ENCODE measurements at regions not wholly inside any gene's neighbourhood (a gene's known extent, or its start where the extent isn't known, plus 50 kb on each side); places are given as distances from the start of the nearest gene placed in this dataset.

GRCh38 chr3:152714507-152714906 is 120.4 kb upstream of the P2RY1 start:
- TF ChIP-seq REST (IDR thresholded peaks at IDR 0.05; ENCODE audit: insufficient replicate concordance, low read depth), result no peak
- TF ChIP-seq GABPA (IDR thresholded peaks at IDR 0.05; ENCODE audit: low read depth), result no peak
- TF ChIP-seq CTCF (IDR thresholded peaks at IDR 0.05; ENCODE audit: insufficient read depth, low read length), result no peak
- no peak for TF ChIP-seq POLR2AphosphoS5 (IDR thresholded peaks at IDR 0.05; ENCODE audit: low read depth)
- TF ChIP-seq SPI1 (IDR thresholded peaks at IDR 0.05; ENCODE audit: borderline replicate concordance, low read depth), result no peak
- H3K4me3 ChIP-seq (replicated peaks; ENCODE audit: insufficient read depth, low read length), result no peak overlapping the region
- no peaks in the 10 kb centered on the region for H3K27me3 ChIP-seq (ENCODE audit: insufficient read depth, poor library complexity, severe bottlenecking)
- DNase-seq (ENCODE audit: low read depth in 1 of 2, low spot score in 1 of 2), result no peak
- no peak overlapping the region for H3K27ac ChIP-seq (replicated peaks)

- no peak for DNase-seq (ENCODE audit: low read depth in 1 of 2, low spot score in 1 of 2)
- no peak overlapping the region for H3K4me3 ChIP-seq (replicated peaks; ENCODE audit: insufficient read depth, low read length)
- TF ChIP-seq CTCF (IDR thresholded peaks at IDR 0.05; ENCODE audit: insufficient read depth, low read length) (no peak), GABPA (IDR thresholded peaks at IDR 0.05; ENCODE audit: low read depth) (no peak), SPI1 (IDR thresholded peaks at IDR 0.05; ENCODE audit: borderline replicate concordance, low read depth) (no peak), POLR2AphosphoS5 (IDR thresholded peaks at IDR 0.05; ENCODE audit: low read depth) (no peak), REST (IDR thresholded peaks at IDR 0.05; ENCODE audit: insufficient replicate concordance, low read depth) (no peak)
- H3K27me3 ChIP-seq (ENCODE audit: insufficient read depth, poor library complexity, severe bottlenecking), result no peaks in the 10 kb centered on the region
- H3K27ac ChIP-seq (replicated peaks), result no peak overlapping the region
Measured at GRCh38 chr3:152717252-152717651, 117.7 kb upstream of the P2RY1 start.

- Histone ChIP-seq H3K4me3 (replicated peaks; ENCODE audit: insufficient read depth, low read length) (no peak overlapping the region), H3K27ac (replicated peaks) (no peak overlapping the region), H3K27me3 (ENCODE audit: insufficient read depth, poor library complexity, severe bottlenecking) (no peaks in the 10 kb centered on the region)
- DNase-seq (ENCODE audit: low read depth in 1 of 2, low spot score in 1 of 2), result no peak
- TF ChIP-seq GABPA (IDR thresholded peaks at IDR 0.05; ENCODE audit: low read depth), result no peak
- no peak for TF ChIP-seq REST (IDR thresholded peaks at IDR 0.05; ENCODE audit: insufficient replicate concordance, low read depth)
- no peak for TF ChIP-seq CTCF (IDR thresholded peaks at IDR 0.05; ENCODE audit: insufficient read depth, low read length)
- no peak for TF ChIP-seq SPI1 (IDR thresholded peaks at IDR 0.05; ENCODE audit: borderline replicate concordance, low read depth)
- no peak for TF ChIP-seq POLR2AphosphoS5 (IDR thresholded peaks at IDR 0.05; ENCODE audit: low read depth)
Measured at GRCh38 chr3:152718810-152719209, 116.1 kb upstream of the P2RY1 start.
